Small intestine (tissue), 7 donors: ENCODE measurements at regions not wholly inside any gene's neighbourhood (a gene's known extent, or its start where the extent isn't known, plus 50 kb on each side); places are given as distances from the start of the nearest gene placed in this dataset.

Experiments used
- DNase-seq, 2 donors: peaks; one replicate each; pipeline versions ENCODE4 v3.0.0 to v3.0.0-alpha.2; 2013
- FAIRE-seq: peaks from 2 replicates; lab custom pipeline; 2012; peaks lifted over from hg19 to GRCh38; lab: Jason Lieb, UNC
- H3K27ac ChIP-seq, 3 donors: one replicate each; pipeline ENCODE4 v1.5.1; 2013; ENCODE audit warnings: low read length in 2 of 3, mild to moderate bottlenecking in 2 of 3, control low read depth in 1 of 3, inconsistent platforms in 1 of 3, low read depth in 1 of 3, moderate library complexity in 1 of 3
- H3K27me3 ChIP-seq, 3 donors: one replicate each; pipeline ENCODE4 v1.6.1; 2013; ENCODE audit warnings: low read length in 3 of 3, inconsistent platforms in 1 of 3; ENCODE audit not compliant: control insufficient read depth in 3 of 3, insufficient read depth in 3 of 3
- H3K36me3 ChIP-seq, 3 donors: one replicate each; pipeline ENCODE4 v1.6.1; 2013; ENCODE audit warnings: low read length in 3 of 3, inconsistent platforms in 1 of 3, low read depth in 1 of 3, mild to moderate bottlenecking in 1 of 3, moderate library complexity in 1 of 3; ENCODE audit not compliant: control insufficient read depth in 3 of 3, insufficient read depth in 2 of 3
- H3K4me1 ChIP-seq, 3 donors: one replicate each; pipeline ENCODE4 v1.6.1; 2013; ENCODE audit warnings: low read length in 2 of 3, inconsistent platforms in 1 of 3, low read depth in 1 of 3, mild to moderate bottlenecking in 1 of 3, moderate library complexity in 1 of 3; ENCODE audit not compliant: control insufficient read depth in 3 of 3, insufficient read depth in 2 of 3
- H3K4me3 ChIP-seq, 3 donors: one replicate each; pipeline ENCODE4 v1.5.1; 2013; ENCODE audit warnings: low read length in 3 of 3, control low read depth in 1 of 3, inconsistent platforms in 1 of 3, low read depth in 1 of 3, mild to moderate bottlenecking in 1 of 3, moderate library complexity in 1 of 3
- H3K9me3 ChIP-seq, 2 donors: one replicate each; pipeline ENCODE4 v1.6.1; 2013; ENCODE audit warnings: low read depth in 1 of 2, low read length in 1 of 2; ENCODE audit not compliant: control insufficient read depth in 2 of 2, insufficient read depth in 1 of 2
- WGBS, 3 donors: extraction: QIAGEN DNeasy Blood & Tissue Kit; methylation state at CpG; one replicate each; pipeline ENCODE4 v1.1.7; 2013; 5-methylcytosine and 5-hydroxymethylcytosine counted together
- donor health status: healthy with polysubstance abuse.
- donor health status: control.
- donor health status: control.
- donor health status: Bipolar disorder and iron deficiency.
- donor health status: healthy.

DNA sequence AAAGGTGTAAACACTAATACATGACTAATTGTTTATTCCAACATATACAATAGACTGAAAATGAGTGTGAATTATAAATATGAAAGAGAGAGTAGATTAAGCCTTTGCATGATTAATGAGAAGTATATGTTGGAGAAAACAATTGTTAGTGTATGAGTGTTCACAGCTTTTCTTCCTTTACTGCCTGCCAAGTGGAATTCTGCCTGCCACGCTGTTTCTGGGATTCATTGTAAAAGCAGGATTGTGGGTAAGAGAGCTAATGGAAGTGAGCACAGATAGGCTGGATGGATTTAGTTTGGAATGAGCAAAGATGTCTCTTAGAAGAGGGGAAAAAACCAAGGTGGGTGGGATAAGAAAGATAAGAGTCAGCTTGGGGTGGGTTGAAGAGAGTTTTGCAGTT, 129.6 kb upstream of the NMUR2 start:
- FAIRE-seq, result no peak

GRCh38 chr5:152542741-152543140, 137.7 kb upstream of the NMUR2 start:
- H3K36me3 ChIP-seq, result no peaks in the 10 kb centered on the region
- 6 to 9% (median 8%) methylated on average over 3 of the region's 3 CpGs for WGBS, 3 donors

More for the DNA sequence above, 129.6 kb upstream of the NMUR2 start:
- Histone ChIP-seq H3K27ac (no peak overlapping the region), H3K9me3 (no peaks in the 10 kb centered on the region), H3K36me3 (no peaks in the 10 kb centered on the region), H3K27me3 (no peaks in the 10 kb centered on the region), H3K4me3 (no peak overlapping the region), H3K4me1 (no peaks in the 10 kb centered on the region)
- DNase-seq, result no peak
- 42 to 67% (median 64%) methylated on average over 1 of the region's 1 CpG for WGBS, 3 donors

GRCh38 chr5:152546493-152546892, 141.4 kb upstream of the NMUR2 start:
- Histone ChIP-seq H3K27me3 (peaks cover 0 to 2% (median 0%) of the 10 kb centered on the region in 3 donors), H3K27ac (no peak overlapping the region), H3K4me1 (no peaks in the 10 kb centered on the region), H3K36me3 (no peaks in the 10 kb centered on the region), H3K4me3 (no peak overlapping the region), H3K9me3 (no peaks in the 10 kb centered on the region)
- 79 to 86% (median 86%) methylated on average over 2 of the region's 2 CpGs for WGBS, 3 donors
- no peak for FAIRE-seq
- no peak for DNase-seq

More at GRCh38 chr5:152542741-152543140, 137.7 kb upstream of the NMUR2 start:
- Histone ChIP-seq H3K27me3 (no peaks in the 10 kb centered on the region), H3K9me3 (no peaks in the 10 kb centered on the region), H3K27ac (no peak overlapping the region), H3K4me3 (no peak overlapping the region), H3K4me1 (no peaks in the 10 kb centered on the region)
- DNase-seq (peak in 1 of 2 donors; percentile 20), FAIRE-seq (no peak)

GRCh38 chr5:152547202-152547601, 142.1 kb upstream of the NMUR2 start:
- H3K27ac ChIP-seq, result no peak overlapping the region
- DNase-seq, result no peak
- no peaks in the 10 kb centered on the region for H3K4me1 ChIP-seq
- H3K36me3 ChIP-seq, result no peaks in the 10 kb centered on the region
- no peak overlapping the region for H3K4me3 ChIP-seq
- no peaks in the 10 kb centered on the region for H3K9me3 ChIP-seq
- no peak for FAIRE-seq
- H3K27me3 ChIP-seq, result peaks cover 0 to 2% (median 0%) of the 10 kb centered on the region in 3 donors
- WGBS, 3 donors, result 60 to 68% (median 64%) methylated on average over 5 of the region's 5 CpGs

GRCh38 chr5:152549709-152550108, 144.6 kb upstream of the NMUR2 start:
- H3K4me1 ChIP-seq, result no peaks in the 10 kb centered on the region
- no peak for DNase-seq
- no peak for FAIRE-seq
- no peaks in the 10 kb centered on the region for H3K9me3 ChIP-seq
- no peaks in the 10 kb centered on the region for H3K36me3 ChIP-seq
- peaks cover 0 to 2% (median 0%) of the 10 kb centered on the region in 3 donors for H3K27me3 ChIP-seq
- H3K4me3 ChIP-seq, result no peak overlapping the region
- H3K27ac ChIP-seq, result no peak overlapping the region
- 64 to 79% (median 70%) methylated on average over 2 of the region's 2 CpGs for WGBS, 3 donors

- no peak for FAIRE-seq
- Histone ChIP-seq H3K4me3 (no peak overlapping the region), H3K27ac (no peak overlapping the region), H3K9me3 (no peaks in the 10 kb centered on the region), H3K27me3 (peaks cover 0 to 2% (median 0%) of the 10 kb centered on the region in 3 donors), H3K4me1 (no peaks in the 10 kb centered on the region), H3K36me3 (no peaks in the 10 kb centered on the region)
- DNase-seq, result no peak
These were observed 146.0 kb upstream of the NMUR2 start for GRCh38 chr5:152551061-152551460.

DNA sequence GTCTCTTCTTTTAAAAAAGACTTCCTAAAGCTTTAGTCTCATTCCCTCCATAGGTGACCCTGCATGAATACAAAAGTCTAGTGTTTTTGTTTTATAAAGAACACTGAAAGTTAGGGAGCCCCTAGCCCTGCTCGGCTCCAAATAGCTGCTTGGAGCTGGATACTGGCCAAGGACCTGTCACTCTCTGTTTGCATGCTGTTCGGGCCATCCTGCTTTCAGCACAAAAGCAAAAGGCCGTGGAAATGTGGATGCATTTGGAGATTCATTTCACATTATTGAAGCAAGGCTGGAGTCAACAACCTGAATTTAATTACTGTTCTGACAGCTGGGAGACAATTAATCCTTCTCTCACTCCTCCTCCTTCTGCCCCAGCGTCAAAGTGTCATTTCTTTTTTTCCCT, 151.7 kb upstream of the NMUR2 start:
- Histone ChIP-seq H3K4me3 (no peak overlapping the region), H3K27me3 (no peaks in the 10 kb centered on the region), H3K4me1 (no peaks in the 10 kb centered on the region), H3K36me3 (no peaks in the 10 kb centered on the region), H3K27ac (no peak overlapping the region), H3K9me3 (no peaks in the 10 kb centered on the region)
- WGBS, 3 donors, result 29 to 40% (median 38%) methylated on average over 4 of the region's 4 CpGs
- FAIRE-seq, result no peak
- DNase-seq, result no peak

- DNase-seq, result peak; percentile 16 to 54
- no peaks in the 10 kb centered on the region for H3K9me3 ChIP-seq
- H3K4me3 ChIP-seq, result no peak overlapping the region
- WGBS, 3 donors, result 24 to 33% (median 25%) methylated on average over 6 of the region's 6 CpGs
- no peaks in the 10 kb centered on the region for H3K36me3 ChIP-seq
- H3K27ac ChIP-seq, result no peak overlapping the region
- no peaks in the 10 kb centered on the region for H3K4me1 ChIP-seq
- no peak for FAIRE-seq
- no peaks in the 10 kb centered on the region for H3K27me3 ChIP-seq
These were observed 155.5 kb upstream of the NMUR2 start for GRCh38 chr5:152560512-152561137.

DNA sequence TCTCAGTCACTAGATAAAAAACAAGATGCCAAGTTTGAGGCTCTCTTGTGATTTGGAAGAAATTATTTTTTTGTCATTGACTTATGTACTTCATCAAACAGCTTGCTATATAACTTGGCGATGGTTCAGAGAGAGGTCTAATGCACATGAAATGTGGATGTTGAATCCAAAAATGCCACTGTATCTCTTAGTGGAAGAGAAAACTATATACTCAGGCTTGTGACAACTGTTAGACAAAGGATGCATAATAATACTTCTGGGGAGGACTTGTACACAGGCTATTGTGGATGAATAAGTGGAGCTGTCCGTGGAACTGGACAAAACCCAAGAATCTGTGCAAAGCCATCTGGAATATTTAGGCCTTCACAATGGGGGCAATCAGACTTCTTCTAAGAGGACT, 162.9 kb upstream of the NMUR2 start:
- Histone ChIP-seq H3K9me3 (peaks cover 0 to 3% of the 10 kb centered on the region in 2 donors), H3K36me3 (no peaks in the 10 kb centered on the region), H3K27ac (no peak overlapping the region), H3K4me1 (no peaks in the 10 kb centered on the region), H3K4me3 (no peak overlapping the region), H3K27me3 (no peaks in the 10 kb centered on the region)
- DNase-seq (no peak), FAIRE-seq (peak; percentile 15)
- WGBS, 3 donors, result 63 to 74% (median 67%) methylated on average over 2 of the region's 2 CpGs
